HG03457 (cell line): ENCODE measurements at regions not wholly inside any gene's neighbourhood (a gene's known extent, or its start where the extent isn't known, plus 50 kb on each side); places are given as distances from the start of the nearest gene placed in this dataset.
"Not testable (repeated sequence)": the region's sequence is repeated elsewhere in the genome, so short reads cannot be mapped to it uniquely, and the experiment has no call there.

Source experiments
- ATAC-seq: cut with Tn5 transposase; IDR thresholded peaks from one replicate; pipeline ENCODE4 v1.9.1; 2021; ENCODE audit warnings: moderate number of reproducible peaks; ENCODE audit not compliant: unreplicated experiment

- ATAC-seq: no peak
Measured at GRCh38 chr3:157589211-157589610, 86.0 kb upstream of the VEPH1 start.

- ATAC-seq: no peak
Measured at GRCh38 chr3:157588386-157589060, 85.3 kb upstream of the VEPH1 start.

GRCh38 chr3:157586293-157586692 lies 83.1 kb upstream of the VEPH1 start:
- no peak for ATAC-seq

GRCh38 chr3:157585386-157585785 lies 82.2 kb upstream of the VEPH1 start:
- ATAC-seq: no peak

GRCh38 chr3:157582637-157582973 lies 79.4 kb upstream of the VEPH1 start:
- no peak for ATAC-seq

- not testable (repeated sequence) for ATAC-seq
Measured at GRCh38 chr3:157581956-157582636, 78.9 kb upstream of the VEPH1 start.

GRCh38 chr3:157581371-157581770 lies 78.2 kb upstream of the VEPH1 start:
- ATAC-seq: no peak

- no peak for ATAC-seq
Measured at GRCh38 chr3:157578181-157578580, 75.0 kb upstream of the VEPH1 start.

GRCh38 chr3:157574531-157574930 lies 71.3 kb upstream of the VEPH1 start:
- no peak for ATAC-seq

GRCh38 chr3:157573780-157574378 lies 70.7 kb upstream of the VEPH1 start:
- ATAC-seq: peak; percentile 51

- no peak for ATAC-seq
Measured at GRCh38 chr3:157573281-157573680, 70.1 kb upstream of the VEPH1 start.

GRCh38 chr3:157572559-157573270 lies 69.5 kb upstream of the VEPH1 start:
- no peak for ATAC-seq

GRCh38 chr3:157566596-157566995 lies 63.4 kb upstream of the VEPH1 start:
- ATAC-seq: no peak

- ATAC-seq: no peak
Measured at GRCh38 chr3:157559401-157559800, 56.2 kb upstream of the VEPH1 start.
